Activated T-cell treated with anti-CD3 and anti-CD28 coated beads for 24 hours (primary cell): ENCODE measurements at regions not wholly inside any gene's neighbourhood (a gene's known extent, or its start where the extent isn't known, plus 50 kb on each side); places are given as distances from the start of the nearest gene placed in this dataset.

Source experiments
- DNase-seq: peaks from one replicate; pipeline ENCODE4 v3.0.0-alpha.2; 2020; ENCODE audit warnings: low read depth

DNA sequence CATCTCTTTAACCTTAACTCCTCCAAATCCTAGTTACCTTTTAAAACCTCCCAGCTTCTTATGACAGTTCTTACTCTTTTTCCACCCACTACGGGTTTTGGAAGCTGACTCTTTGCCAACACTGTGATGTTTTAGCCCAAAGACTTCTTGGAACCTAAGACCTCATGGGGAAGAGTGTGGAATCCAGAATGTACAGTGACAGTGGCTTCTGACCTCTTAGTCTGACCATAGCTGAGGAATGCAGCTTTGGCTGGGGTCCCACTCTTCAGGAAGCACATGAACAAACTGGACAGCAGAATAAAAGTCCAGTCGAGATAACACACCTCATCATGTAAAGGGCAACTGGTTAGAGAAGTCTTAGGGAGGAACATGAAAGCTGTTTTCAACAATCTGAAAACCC lies 161.1 kb upstream of the PKDCC start:
- DNase-seq, result no peak

DNA sequence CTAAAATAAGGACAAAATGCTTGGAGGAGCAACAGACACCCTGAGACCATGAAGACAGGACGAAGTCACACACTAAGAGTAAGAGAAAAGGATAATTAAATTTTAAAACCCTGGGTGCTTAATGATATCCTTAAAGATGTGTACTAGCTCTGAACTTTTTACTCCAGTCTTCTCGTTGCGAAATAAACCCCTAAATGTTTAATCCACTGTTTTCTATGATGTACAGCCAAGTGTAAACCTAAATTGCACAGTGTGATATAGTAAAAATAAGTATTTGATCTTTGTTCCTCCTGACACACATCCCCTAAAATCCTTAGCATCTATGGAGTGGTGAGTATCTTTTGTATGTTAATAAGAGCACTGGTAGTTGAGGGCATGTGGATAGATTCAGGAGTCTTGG lies 157.5 kb upstream of the PKDCC start:
- DNase-seq, result no peak

DNA sequence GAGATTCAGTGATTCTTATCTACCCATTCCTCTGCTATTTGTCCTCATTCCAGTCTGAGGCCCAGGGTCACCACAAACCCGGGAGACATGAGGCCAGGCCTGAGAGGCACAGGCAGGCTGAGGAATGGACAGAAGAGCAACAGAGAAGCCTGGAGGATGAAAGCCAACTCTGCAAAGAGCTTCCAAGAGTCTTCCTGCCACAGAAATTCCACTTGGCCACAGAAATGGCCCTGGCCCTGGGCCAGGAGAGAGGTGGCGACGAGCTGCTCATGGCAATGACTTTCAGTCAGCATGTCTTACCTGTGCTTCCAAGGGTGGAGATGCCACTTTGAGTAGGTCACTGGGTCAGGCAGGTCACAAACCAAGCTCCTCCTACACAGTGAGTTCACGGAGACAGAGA lies 155.3 kb upstream of the PKDCC start:
- DNase-seq, result no peak

DNA sequence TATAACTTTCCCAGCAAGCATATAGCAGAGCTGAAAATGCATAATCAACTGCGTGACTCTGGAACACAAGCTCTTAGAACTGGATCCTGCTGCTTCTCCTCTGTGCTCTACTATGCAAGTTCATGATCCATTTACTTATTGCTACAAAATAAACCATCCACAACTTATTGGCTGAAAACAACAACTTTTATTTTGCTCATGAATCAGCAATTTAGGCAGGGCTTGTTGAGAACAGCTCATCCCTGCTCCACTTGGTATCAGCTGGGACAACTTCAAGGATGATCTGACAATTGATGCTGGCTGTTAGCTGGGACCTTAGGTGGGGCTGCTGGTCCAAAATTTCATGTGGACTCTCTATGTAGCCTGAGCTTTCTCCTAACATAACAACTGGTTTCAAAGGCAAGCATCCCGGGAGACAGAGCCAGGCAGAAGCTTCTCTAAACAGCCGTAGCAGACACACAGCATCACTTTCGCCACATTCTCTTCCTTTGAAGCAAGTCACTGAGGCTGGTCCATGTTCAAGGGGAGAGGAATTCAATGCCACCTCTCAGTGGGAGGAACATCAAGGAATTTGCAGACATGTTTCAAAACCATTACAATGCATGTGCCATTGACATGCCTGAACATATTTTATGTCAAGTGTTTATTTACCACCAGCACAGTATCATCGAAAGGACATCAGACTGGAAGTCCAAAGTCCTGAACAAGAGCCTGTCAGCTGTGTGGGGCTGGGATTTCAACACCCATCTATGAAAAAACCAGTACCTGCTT lies 153.1 kb upstream of the PKDCC start:
- no peak for DNase-seq

DNA sequence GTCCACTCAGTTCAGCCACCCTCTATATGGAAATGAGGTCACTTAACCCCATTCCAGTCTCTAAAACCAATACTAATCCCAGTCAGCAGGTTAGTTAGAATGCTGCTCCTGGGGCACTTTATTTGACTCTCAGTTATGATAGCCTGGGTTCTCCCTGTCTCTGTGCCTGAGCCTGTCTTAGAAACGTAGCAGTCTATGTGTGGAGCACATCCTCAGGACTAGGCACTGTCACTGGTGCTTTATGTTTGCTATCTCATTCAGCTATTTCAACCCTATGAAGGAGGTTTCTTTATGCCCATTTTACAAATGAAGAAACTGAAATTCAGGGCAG lies 152.5 kb upstream of the PKDCC start:
- no peak for DNase-seq

DNA sequence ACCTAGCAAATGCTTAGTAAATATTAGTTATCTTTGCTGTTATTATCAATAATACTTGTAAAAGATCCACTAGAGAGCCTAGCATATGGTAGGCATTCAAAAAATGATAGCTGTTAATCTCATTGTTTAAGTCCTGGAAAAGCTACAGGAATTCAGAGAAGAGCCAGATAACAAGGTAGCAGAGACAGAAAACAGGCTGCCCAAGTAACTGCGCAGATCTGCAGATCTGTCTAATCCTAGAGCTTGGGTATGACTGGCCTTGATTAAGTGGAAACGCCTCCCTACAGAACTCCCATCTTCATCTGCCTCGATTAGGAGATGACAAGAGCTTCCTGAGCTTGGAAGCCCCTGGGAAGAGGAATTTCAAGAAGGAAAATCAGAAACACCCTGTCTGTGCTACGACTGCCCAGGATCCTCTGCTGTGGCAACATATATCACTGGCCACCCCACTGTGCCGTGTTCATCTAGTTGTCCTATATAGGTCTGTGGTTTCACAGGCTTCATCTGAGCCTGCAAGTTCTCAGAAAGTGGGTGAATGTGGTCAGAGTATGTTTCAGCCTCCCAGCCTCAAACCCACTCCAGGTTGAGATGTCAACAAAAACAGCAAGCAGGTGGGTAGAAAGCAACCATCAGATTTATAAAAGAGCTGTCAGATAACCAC lies 151.5 kb upstream of the PKDCC start:
- no peak for DNase-seq

DNA sequence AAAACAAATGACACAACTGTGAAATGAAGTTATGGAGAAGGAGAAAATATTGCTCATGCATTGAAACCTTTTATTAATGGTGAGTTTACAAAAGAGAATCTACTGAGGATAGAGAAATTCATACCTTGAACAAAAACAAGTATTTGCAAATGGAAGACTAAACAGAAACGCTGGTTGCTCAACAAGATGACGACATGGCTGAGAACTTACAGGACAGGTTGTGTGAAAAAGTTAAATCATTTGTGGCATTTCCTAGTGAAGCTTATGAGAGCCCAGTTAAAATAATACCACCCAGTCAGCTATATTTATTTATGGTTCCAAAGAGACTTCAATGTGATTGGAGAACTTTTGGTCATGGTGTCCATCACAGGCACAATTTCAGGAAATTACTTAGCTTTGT lies 148.6 kb upstream of the PKDCC start:
- no peak for DNase-seq

DNA sequence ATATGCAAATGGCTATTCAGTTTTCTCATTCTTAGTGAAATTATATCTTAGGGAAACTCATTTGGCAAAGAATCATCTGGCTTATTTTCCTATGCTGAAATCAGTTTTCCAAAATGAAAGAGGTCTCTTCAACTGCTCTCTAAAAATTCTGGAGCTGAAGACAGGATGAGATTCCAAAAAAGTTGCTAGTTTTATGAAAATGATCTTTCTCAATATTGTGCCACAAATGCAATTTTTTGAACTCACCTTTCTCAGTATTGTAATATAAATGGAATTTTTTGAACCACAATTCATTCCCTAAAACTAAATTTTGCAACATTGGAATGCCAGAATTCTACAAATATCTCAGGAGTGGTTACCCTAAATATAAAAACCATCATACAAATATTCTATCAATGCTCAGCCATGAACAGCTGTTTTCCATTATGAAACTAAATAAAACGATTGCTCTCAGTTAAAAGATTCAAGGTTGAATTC lies 147.7 kb upstream of the PKDCC start:
- DNase-seq, result no peak

DNA sequence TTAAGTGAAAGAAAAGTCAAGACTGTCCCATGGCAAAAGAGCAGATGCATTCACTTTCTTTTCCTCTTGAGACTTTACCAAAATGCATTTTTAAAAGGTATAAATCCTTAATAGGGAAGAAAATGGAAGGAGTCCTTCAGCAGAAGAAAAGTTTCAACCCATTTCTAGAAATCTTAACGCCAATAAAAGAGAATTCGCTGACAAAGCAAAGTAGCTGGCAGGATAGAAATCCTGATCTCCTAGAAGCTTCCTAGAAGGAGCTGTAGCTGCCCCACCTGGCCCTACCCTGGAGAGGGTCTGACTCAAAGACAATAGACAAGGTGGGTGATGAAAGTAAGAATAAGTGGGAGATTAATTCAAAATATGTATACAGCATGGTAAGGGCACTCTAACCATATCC lies 144.9 kb upstream of the PKDCC start:
- DNase-seq, result no peak

DNA sequence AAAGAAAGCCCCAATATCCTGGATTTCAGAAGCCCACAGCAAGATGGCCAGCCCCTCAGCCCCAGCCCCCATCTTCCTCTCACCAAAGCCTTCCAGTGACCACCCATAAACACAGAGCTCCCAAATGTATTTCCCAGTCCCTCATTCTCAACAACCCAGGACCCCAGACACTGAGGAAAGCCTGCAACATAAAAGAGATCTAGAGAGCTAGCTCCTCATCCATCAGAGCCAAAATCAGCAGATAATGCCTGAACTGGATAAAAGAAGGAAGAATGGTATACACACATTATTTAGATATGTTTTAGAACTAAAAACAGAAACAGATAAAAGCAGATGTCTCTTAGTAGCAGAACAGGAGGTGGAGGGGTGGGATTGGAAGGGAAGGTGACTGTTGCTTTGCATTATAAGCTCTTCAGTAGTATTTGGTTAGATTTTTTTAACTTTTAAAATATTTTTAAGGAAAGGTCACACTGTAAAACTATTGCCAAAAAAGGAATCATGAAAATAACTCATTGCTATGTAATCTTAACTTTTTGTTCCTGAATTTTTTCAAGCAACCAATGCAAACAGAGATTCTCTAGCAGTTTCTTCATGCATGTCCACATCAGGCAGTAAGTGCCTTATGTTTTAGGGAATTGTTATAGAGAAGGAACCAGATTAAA lies 144.2 kb upstream of the PKDCC start:
- no peak for DNase-seq

DNA sequence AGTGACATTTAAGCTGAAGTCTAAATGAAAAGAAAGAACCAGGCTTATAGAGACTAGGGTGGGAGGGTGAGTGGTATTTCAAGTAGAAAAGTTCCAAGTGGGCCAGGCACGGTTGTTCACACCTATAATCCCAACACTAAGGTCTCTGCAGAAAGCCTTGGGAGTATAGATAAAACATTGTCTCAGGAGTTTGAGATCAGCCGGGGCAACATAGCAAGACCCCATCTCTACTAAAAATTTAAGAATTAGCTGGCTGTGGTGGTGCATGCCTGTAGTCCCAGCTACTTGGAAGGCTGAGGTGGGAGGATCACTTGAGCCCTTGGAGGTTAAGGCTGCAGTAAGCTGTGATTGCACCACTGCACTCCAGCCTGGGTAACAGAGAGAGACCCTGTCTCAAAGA lies 143.4 kb upstream of the PKDCC start:
- DNase-seq, result no peak

DNA sequence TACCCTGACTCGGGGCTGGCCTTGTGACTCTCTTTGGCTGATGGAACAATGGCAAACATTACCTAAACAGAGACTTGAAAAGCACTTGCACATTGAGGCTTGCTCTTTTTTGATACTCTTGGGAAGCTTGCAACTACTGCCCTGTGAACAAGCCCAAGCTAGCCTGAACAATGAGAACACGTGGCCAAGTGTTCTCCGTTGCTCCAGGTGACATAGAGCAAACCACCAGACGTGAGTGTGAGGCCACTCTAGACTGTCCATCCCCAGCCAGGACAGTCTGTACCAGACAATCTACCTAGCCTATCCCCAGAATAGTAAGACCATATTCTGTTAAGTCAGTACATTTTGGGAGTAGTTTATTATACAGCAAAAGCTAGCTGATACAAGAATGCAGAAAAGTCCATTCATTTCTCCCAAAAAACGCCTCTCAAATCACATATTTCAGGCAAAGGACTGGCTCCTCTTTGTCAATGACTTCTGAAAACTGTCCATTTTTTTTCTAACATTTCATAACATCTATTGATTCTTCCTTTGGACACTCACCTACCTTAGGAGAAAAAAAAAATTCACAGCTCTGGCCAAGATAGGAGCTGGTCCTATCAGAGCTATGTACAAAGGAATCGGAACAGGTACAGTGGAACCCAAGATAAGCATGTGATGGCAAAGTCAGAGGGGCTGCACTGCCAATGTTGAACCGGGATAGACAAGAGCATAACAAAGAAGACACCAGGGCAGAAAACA lies 142.1 kb upstream of the PKDCC start:
- no peak for DNase-seq

DNA sequence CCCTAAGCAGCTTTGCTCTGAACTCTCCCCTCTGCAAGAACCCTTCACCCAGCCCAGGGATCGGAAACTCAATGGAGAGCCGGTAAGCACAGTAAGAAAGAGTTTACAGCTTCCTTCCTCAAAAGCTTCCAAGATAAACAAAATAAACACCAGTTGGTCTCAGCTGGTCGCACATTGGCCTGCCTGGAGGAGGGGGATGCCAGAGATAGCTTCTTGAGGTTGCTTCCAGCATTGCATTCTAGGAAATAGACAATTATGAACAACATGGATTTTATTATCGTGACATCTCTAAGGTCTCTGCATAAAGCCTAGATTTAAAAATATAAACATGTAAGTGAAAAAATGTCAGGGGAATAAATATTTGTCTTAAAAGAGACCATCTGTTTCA lies 141.5 kb upstream of the PKDCC start:
- DNase-seq, result no peak

DNA sequence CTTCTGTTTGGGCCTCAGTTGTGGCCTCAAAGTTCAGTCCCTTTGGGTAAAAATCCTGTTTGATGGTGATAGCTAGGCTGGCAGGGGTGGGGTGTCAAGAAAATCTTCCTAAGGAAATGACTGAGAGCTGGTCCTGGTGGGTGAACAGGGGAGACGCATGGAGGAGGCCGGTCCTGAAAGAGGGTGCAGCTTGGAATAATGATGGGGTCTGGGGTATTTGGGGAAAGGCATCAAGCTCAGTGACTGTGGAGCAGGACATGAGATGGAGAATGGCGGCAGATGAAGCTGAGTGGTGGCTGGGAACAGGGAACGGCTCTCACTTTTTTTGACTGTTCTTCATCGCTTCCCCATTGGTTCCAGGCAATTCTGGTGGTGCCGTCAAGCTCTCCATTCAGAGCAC lies 140.7 kb upstream of the PKDCC start:
- no peak for DNase-seq

DNA sequence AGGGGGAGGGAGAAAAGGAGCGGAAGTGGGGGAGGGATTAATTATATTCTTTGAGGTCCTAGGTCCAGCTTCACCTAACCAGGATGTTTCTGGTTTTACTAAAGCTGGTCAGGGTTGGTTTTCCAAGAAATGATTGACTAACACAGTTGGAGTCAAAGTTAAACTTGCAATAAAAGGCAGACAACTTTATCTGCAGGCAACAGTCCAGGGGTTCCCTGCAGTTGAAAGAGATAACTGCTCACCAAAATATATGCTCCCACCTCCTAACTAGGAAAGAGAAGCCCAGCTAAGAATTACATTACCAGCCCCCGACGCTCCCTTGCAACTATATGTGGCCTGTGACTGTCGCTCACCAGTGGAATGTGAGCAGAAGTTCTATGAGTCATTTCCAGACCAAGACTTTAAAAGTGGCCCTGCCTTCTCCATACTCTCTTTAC lies 140.0 kb upstream of the PKDCC start:
- DNase-seq, result no peak

DNA sequence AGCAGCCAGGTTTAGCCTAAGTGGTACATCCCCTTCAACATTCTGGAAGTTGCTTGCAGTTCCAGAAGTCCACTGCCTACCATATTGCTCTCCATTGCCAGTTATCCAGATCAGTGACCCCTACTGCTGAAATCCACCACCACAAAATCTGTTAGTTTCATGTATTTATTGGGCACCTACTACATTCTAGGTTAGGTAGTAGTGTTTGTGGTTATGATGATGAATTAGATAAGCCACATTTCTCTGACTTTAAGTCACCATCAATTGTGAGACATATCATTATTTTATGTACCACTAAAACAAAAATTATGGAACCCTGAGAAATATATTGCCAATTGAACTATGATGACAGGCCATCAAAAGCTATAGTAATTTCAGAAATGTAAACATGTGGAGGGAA lies 139.5 kb upstream of the PKDCC start:
- no peak for DNase-seq

DNA sequence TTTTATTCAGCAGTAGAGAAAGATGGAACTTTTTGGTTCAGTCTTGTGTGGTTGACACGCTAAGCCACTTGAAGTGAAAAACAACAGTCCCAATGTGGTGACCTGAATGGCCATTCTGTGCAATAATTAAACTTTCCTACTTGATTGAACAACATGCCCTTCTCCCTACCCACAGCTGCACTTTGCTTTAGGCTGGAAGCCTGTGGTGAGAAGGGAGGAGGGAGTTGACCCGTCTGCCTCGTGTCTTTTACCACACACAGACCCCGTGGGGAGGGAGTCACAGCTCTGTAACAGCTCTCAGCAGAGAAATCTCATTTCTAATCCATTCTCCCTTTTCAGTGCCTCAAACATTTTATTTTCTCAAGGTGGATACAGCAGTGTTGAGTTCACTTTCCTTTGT lies 138.2 kb upstream of the PKDCC start:
- no peak for DNase-seq

DNA sequence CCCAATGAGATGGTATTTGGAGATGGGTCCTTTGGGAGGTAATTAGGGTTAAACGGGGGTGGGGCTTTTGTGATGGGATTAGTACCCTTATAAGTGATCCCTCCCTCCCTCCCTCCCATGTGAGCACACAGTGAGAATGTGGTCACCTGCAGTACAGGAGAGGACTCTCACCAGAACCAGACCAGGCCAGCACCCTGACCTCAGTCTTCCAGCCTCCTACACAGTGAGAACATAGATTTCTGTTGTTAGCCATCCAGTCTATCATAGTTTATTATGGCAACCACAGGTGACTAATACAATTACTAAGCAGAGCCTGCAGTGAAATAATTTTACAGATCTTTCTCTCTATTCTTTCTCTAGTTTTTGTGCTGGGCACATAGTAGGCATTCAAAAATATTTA lies 137.7 kb upstream of the PKDCC start:
- no peak for DNase-seq

DNA sequence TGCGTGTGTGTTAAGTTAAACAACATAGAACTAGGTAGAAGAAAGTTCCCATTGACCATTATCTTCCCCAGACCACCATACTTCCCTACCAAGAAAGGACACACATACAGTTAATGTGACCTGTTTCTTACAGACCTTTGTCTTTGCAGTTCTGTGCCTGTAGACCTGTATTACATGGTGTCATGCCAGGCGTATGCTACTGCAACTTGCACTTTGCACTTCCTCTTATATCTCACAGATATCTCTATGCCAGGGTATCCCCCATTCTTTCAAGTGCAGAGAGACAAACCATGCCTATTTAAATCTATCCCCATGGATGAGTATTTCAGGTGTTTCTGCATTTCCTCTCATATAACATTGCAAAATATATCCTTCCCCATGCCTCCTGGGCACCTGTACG lies 136.8 kb upstream of the PKDCC start:
- DNase-seq, result no peak

DNA sequence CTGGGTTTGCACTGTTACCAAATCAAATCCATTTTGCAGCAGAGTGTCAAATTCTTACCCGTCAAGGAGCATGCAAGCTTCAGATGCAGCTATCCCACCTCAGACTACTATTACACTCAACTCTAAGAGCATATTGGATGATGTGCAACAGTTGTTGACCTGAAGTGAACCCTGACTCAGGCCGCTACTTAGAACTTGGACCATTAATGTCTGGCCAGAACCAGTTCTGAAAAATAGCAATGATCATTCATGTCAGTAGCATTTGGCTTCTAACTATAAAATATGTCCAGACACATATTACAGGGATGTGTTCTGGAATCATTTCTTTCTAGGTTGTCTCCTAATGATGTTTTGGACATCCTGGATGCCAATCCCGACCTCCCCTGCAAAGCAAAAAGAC lies 135.5 kb upstream of the PKDCC start:
- no peak for DNase-seq

DNA sequence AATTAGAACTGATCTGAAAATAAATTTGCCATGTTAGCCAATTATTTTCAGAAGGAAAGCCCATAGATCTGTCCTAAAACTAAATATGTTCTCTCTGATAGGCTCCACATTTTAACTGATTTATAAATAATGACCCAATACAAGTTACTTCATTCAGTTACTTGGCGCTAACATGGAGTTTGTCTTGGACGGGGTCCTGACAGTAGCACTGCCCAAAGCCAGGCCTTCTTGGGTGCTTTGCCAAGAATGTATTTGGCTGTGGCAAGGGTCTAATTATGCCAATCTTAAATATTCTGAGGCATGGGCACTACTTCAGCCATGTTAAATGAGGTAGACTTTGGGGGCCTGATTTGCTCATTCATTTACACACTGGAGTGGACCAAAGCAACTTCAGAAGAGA lies 135.0 kb upstream of the PKDCC start:
- DNase-seq, result no peak

DNA sequence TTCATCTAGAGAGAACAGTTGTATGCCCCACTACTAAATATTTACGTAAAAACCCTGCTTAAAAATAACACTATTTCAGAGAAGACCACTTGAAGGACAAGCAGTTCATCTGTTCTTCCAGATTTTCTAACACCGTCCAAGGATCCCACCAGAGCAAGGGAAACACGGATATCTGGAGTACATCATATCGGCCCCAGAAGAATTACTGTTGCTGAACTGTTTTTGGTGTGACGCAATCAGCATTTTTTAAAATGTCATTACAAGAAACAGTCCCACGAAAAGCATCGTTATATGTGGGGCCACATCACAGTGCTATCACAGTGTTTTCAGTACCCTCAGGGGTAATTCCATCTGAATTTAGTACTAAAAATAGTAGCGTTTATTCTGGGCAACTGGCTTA lies 134.5 kb upstream of the PKDCC start:
- no peak for DNase-seq
